C4-2B (cell line): ENCODE measurements at regions not wholly inside any gene's neighbourhood (a gene's known extent, or its start where the extent isn't known, plus 50 kb on each side); places are given as distances from the start of the nearest gene placed in this dataset.

Experiments
- CTCF ChIP-seq: fragments of 450-650 bp; conservative IDR thresholded peaks from 2 replicates; pipeline ENCODE4 v1.5.1; 2017; ENCODE audit warnings: mild to moderate bottlenecking
- ZFX ChIP-seq: fragments of 450-650 bp; IDR thresholded peaks from 2 replicates; pipeline ENCODE4 v1.6.1; 2017

DNA sequence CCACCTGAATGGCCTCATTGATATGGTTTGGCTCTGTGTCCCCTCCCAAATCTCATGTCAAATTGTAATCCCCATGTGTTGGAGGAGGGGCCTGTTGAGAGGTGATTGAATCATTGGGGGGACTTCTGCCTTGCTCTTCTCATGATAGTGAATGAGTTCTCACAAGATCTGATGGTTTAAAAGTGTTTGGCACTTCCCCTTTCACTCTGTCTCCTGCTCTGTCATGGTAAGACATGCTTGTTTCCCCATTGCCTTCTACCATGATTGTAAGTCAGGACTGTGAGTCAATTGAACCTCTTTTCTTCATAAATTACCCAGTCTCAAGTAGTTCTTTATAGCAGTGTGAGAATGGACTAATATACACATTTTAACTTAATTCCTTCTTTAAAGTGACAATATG, 146.8 kb upstream of the KCNJ3 start:
- TF ChIP-seq CTCF (no peak), ZFX (no peak)
